ENCODE measurements at regions not wholly inside any gene's neighbourhood (a gene's known extent, or its start where the extent isn't known, plus 50 kb on each side); places are given as distances from the start of the nearest gene placed in this dataset.

DNA sequence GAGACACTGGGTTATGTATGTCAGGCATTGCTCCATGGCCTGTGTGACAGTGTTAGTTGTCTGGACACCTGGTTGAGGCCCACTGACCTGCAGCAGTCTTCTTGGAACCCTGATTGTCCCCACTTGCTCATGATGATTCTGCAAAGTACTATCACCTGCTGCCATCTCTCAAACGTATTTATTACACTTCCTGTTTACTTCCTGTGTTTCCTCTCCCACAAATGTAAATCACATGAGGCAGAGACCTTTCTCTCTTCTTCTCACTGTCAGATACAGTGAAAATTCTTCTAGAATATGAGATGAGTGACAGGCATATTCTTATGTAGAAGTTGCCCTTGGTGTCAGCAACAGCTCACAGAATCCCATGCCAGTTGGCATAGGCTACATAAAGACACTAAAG, 186.9 kb upstream of the CNTN1 start:
- DNase-seq (ENCODE audit: low read depth), result no peak
- TF ChIP-seq, protein P1, sequence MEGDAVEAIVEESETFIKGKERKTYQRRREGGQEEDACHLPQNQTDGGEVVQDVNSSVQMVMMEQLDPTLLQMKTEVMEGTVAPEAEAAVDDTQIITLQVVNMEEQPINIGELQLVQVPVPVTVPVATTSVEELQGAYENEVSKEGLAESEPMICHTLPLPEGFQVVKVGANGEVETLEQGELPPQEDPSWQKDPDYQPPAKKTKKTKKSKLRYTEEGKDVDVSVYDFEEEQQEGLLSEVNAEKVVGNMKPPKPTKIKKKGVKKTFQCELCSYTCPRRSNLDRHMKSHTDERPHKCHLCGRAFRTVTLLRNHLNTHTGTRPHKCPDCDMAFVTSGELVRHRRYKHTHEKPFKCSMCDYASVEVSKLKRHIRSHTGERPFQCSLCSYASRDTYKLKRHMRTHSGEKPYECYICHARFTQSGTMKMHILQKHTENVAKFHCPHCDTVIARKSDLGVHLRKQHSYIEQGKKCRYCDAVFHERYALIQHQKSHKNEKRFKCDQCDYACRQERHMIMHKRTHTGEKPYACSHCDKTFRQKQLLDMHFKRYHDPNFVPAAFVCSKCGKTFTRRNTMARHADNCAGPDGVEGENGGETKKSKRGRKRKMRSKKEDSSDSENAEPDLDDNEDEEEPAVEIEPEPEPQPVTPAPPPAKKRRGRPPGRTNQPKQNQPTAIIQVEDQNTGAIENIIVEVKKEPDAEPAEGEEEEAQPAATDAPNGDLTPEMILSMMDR (conservative IDR thresholded peaks at IDR 0.05; ENCODE audit: low read depth, low read length), result no peak
- no peak overlapping the region for H3K4me3 ChIP-seq (ENCODE audit: low read depth, low read length)

DNA sequence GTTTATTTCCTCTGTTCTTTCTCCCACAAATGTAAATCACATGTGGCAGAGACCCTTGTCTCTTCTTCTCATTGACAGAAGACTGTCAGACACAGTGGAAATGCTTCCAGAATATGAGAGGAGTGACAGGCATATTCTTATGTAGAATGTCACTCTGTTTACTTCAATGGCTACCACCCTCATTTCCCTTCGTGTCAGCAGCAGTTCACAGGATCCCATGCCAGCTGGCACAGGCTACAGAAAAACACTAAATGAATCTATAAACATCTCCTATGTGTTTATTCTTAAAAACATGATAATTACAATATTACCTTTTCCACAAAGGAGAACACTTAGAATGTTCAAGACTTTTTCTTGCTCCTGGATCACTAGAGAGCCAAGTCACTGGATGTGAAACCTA, 183.8 kb upstream of the CNTN1 start:
- no peak for DNase-seq (ENCODE audit: low read depth)
- no peak overlapping the region for H3K4me3 ChIP-seq (ENCODE audit: low read depth, low read length)
- TF ChIP-seq, protein P1 (conservative IDR thresholded peaks at IDR 0.05; ENCODE audit: low read depth, low read length), result no peak

DNA sequence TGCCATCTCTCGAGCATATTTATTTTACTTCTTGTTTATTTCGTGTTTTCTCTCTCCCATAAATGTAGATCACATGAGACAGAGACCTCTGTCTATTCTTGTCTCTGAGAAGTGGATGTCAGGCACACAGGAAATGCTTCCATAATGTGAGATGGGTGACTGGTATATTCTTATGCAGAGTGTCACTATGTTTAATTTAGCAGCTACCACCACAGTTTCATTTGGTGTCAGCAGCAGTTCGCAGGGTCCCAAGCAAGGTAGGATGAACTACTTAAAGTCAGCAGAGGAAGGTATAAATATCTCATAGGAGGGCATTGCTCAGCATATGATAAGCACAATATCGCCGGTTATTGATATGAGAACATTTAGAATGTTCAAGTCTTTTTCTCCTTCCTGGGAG, 180.9 kb upstream of the CNTN1 start:
- no peak for DNase-seq (ENCODE audit: low read depth)
- TF ChIP-seq, protein P1 (conservative IDR thresholded peaks at IDR 0.05; ENCODE audit: low read depth, low read length), result no peak
- H3K4me3 ChIP-seq (ENCODE audit: low read depth, low read length), result no peak overlapping the region

DNA sequence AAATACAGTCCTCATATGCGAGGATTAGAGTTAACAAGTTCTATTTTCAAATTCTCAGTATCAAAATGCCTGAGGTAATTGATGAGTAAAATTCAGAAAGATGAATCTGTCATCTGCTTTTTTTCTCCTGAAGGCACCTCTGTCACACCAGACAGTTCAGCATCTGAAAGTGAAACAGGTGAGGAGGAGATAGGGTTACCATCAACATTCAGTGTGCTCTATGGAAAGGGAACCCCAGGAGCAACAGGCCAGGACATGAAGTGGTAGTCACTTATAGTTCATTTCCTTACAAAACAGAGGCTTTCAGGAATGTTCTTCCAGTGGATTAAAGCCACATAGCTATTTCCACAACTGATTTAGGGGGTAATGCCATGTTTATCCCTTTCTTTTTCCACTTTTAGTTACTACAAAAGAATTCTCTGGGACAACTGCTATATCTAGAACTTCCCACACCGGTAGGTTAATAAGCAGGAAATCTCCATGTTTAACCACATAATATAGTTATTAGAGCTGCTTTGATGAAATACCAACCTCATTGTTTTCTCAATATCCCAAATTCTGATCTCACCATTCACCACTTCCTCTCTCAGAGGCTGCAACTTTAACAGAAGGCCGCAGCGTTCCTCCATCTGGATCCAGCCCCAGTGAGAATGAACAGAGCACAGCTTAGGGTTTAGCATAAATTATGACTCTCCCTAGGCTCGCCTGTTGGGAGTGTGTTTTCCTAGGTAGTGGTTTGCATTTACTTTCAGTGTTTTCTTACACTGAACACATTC, 177.0 kb upstream of the CNTN1 start:
- no peak overlapping the region for H3K4me3 ChIP-seq (ENCODE audit: low read depth, low read length)
- TF ChIP-seq, protein P1 (conservative IDR thresholded peaks at IDR 0.05; ENCODE audit: low read depth, low read length), result no peak
- DNase-seq (ENCODE audit: low read depth), result no peak

DNA sequence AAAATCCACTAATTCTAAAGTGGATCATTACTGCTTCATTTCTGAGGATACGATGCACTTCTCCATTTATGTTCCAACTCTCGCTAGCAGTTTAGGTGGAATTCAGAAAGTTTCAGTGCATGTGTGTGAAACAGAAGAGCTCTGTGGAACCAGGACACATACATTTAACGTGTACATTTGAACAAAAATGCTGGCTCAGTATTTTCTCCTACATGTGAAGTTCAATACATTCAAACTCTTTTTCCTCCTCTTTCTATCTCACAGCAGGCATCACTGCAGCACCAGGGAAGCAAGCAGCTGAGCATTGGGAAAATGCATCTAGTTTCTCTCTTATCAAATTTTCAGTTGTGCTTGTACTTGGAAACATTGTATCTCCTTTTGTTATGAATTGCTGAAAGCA, 169.4 kb upstream of the CNTN1 start:
- no peak overlapping the region for H3K4me3 ChIP-seq (ENCODE audit: low read depth, low read length)
- TF ChIP-seq, protein P1 (conservative IDR thresholded peaks at IDR 0.05; ENCODE audit: low read depth, low read length), result no peak
- no peak for DNase-seq (ENCODE audit: low read depth)

DNA sequence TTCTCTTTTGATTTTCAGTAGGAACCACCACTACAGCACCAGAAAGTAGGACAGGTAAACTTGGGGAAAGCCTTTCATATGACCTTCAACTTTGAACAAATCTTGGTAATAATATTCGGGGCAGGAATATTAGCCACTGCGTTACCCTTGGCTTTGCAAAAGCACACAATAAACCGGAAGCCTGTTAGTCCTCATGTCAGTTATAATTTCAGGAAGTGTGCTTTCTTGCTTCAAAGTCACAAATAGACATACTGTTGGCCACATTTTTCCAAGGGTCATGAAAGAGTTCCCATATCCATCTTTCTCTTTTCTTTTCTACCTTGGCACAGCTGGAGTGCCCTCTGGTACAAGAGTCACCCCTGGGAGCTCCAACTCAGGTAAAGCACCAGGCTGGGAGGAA, 167.2 kb upstream of the CNTN1 start:
- no peak overlapping the region for H3K4me3 ChIP-seq (ENCODE audit: low read depth, low read length)
- no peak for DNase-seq (ENCODE audit: low read depth)
- TF ChIP-seq, protein P1 (conservative IDR thresholded peaks at IDR 0.05; ENCODE audit: low read depth, low read length), result no peak

DNA sequence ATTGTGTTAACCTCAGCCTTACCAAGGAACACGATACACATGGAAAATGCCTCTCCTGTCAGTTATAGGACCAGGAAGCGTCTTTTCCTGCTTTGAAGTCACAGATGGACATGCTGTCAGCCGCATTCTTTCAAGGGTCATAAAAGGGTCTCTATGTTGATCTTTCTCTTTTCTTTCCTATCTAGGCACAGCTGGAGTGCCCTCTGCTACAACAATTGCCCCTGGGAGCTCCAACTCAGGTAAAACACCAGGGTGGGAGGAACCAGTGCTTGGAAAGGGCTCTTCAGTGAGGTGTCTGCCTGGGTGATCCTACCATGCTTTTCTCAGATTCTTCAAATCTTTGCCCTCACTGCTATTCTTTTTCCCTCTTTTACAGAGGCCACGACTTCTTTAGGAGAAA, 157.4 kb upstream of the CNTN1 start:
- no peak for DNase-seq (ENCODE audit: low read depth)
- TF ChIP-seq, protein P1 (conservative IDR thresholded peaks at IDR 0.05; ENCODE audit: low read depth, low read length), result no peak
- H3K4me3 ChIP-seq (ENCODE audit: low read depth, low read length), result no peak overlapping the region
